HL-60 (cell line): ENCODE measurements at regions not wholly inside any gene's neighbourhood (a gene's known extent, or its start where the extent isn't known, plus 50 kb on each side); places are given as distances from the start of the nearest gene placed in this dataset.

Experiments
- DNase-seq, 2 experiments: peaks; one replicate each; pipeline ENCODE4 v3.0.0-alpha.2; 2010 to 2020; ENCODE audit warnings: low read depth in 1 of 2, low spot score in 1 of 2
- H3K27ac ChIP-seq: fragments of 250-450 bp; sonication (Bioruptor Pico); replicated peaks from 2 replicates; pipeline ENCODE4 v1.5.1; 2020; ENCODE audit warnings: mild to moderate bottlenecking, moderate library complexity
- H3K27me3 ChIP-seq: fragments of 250-450 bp; sonication (Bioruptor Pico); 2 replicates; pipeline ENCODE4 v1.5.1; 2021; ENCODE audit warnings: mild to moderate bottlenecking, moderate library complexity; ENCODE audit not compliant: insufficient read depth, poor library complexity, severe bottlenecking
- H3K4me3 ChIP-seq: replicated peaks from 2 replicates; pipeline ENCODE4 v1.5.1; 2011; ENCODE audit warnings: mild to moderate bottlenecking, control low read depth, low read length; ENCODE audit not compliant: insufficient read depth
- GABPA ChIP-seq: IDR thresholded peaks from 2 replicates; pipeline ENCODE4 v1.6.1; 2012; ENCODE audit warnings: low read depth
- POLR2AphosphoS5 ChIP-seq: IDR thresholded peaks from 2 replicates; pipeline ENCODE4 v1.6.1; 2012; ENCODE audit warnings: low read depth
- REST ChIP-seq: IDR thresholded peaks from 2 replicates; pipeline ENCODE4 v1.6.1; 2012; ENCODE audit warnings: low read depth; ENCODE audit not compliant: insufficient replicate concordance
- SPI1 ChIP-seq: IDR thresholded peaks from 2 replicates; pipeline ENCODE4 v1.6.1; 2012; ENCODE audit warnings: low read depth, mild to moderate bottlenecking, borderline replicate concordance
- TF ChIP-seq, protein P1 (sequence below): IDR thresholded peaks from one replicate; pipeline ENCODE4 v1.5.1; 2011; ENCODE audit warnings: low read length, control low read depth, inconsistent platforms; ENCODE audit not compliant: insufficient read depth

DNA sequence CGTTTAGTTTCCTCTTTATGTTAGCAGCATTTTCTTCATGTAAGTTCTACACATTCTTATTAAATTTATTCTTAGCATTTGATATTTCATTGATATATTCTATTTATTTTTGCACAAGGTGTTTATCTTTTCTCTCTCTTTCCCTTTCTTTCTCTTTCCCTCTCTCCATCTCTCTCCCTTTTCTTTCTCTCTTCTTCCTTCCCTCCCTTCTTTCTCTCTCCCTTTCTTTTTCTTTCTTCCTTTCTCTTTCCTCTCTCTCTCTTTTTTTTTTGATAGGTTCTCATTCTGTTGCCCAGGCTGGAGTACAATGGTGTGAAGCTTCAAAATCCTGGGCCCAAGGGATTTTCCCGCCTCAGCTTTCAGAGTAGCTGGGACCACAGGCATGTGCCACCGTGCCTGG is 176.4 kb downstream of the AXIN2 start:
- no peak for TF ChIP-seq GABPA
- TF ChIP-seq REST, result no peak
- TF ChIP-seq, protein P1, sequence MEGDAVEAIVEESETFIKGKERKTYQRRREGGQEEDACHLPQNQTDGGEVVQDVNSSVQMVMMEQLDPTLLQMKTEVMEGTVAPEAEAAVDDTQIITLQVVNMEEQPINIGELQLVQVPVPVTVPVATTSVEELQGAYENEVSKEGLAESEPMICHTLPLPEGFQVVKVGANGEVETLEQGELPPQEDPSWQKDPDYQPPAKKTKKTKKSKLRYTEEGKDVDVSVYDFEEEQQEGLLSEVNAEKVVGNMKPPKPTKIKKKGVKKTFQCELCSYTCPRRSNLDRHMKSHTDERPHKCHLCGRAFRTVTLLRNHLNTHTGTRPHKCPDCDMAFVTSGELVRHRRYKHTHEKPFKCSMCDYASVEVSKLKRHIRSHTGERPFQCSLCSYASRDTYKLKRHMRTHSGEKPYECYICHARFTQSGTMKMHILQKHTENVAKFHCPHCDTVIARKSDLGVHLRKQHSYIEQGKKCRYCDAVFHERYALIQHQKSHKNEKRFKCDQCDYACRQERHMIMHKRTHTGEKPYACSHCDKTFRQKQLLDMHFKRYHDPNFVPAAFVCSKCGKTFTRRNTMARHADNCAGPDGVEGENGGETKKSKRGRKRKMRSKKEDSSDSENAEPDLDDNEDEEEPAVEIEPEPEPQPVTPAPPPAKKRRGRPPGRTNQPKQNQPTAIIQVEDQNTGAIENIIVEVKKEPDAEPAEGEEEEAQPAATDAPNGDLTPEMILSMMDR, result no peak
- no peak for TF ChIP-seq POLR2AphosphoS5
- TF ChIP-seq SPI1, result no peak
- DNase-seq, result no peak
- H3K27me3 ChIP-seq, result no peaks in the 10 kb centered on the region
- no peak overlapping the region for H3K4me3 ChIP-seq
- no peak overlapping the region for H3K27ac ChIP-seq

DNA sequence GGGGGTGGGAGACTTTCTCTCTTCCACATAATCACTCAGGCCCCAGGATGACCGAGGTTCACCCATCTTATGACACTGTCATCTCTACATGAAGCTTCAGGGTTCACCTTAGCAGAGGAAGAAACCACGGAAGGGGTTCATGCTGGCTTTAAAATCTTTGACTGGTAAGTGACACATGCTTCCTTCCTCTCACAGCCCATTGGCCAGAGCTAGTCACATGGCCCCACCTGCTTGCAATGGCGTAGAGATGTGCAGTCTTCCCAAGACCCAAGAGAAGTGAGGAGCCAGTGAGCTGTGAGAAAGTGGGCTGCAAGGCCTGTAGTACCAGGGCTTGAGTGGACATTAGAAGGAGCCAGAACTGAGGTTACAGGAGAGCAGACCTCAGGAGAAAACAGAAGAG is 180.3 kb downstream of the AXIN2 start:
- no peak for DNase-seq
- Histone ChIP-seq H3K27me3 (no peaks in the 10 kb centered on the region), H3K27ac (no peak overlapping the region), H3K4me3 (no peak overlapping the region)
- TF ChIP-seq REST, result no peak
- TF ChIP-seq, protein P1, result no peak
- TF ChIP-seq GABPA, result no peak
- no peak for TF ChIP-seq POLR2AphosphoS5
- no peak for TF ChIP-seq SPI1

DNA sequence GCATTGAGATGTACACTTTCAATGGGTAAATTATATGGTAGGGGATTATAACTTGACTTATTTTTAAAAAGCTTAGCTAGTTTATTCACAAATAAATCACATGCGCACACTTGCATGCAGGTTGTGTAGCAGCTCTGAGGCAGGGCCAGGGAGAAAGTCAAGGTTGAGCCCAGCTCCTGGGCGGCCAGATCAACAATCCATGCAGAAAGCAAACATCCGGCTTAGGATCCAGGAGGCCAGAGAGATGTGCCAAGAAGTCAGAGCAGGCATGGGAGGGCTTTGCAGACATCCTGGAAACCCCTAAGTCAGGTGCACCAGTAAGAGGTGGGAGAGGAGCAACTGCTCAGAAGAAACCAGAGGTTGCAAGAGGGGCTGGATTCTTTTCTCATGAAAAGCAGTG is 186.5 kb downstream of the AXIN2 start:
- TF ChIP-seq GABPA (no peak), SPI1 (no peak), POLR2AphosphoS5 (no peak), REST (no peak)
- TF ChIP-seq, protein P1, result no peak
- no peak overlapping the region for H3K27ac ChIP-seq
- H3K27me3 ChIP-seq, result no peaks in the 10 kb centered on the region
- no peak overlapping the region for H3K4me3 ChIP-seq
- no peak for DNase-seq
